ENCODE measurements at regions not wholly inside any gene's neighbourhood (a gene's known extent, or its start where the extent isn't known, plus 50 kb on each side); places are given as distances from the start of the nearest gene placed in this dataset.

GRCh38 chr10:124281666-124282065 is 137.1 kb downstream of the OAT start:
- no peak overlapping the region for H3K4me3 Mint-ChIP-seq
- Histone ChIP-seq H3K4me3 (no peak overlapping the region), H3K27me3 (no peaks in the 10 kb centered on the region), H3K36me3 (no peaks in the 10 kb centered on the region), H3K27ac (no peak overlapping the region), H3K4me1 (no peaks in the 10 kb centered on the region), H3K9ac (no peak overlapping the region), H2AFZ (replicated peaks) (no peak overlapping the region), H4K20me1 (ENCODE audit: low read depth) (no peaks in the 10 kb centered on the region), H3K4me2 (no peak overlapping the region), H3F3A (ENCODE audit: low read depth) (no peaks in the 10 kb centered on the region), H3K79me2 (ENCODE audit: low read depth) (no peaks in the 10 kb centered on the region), H3K9me3 (ENCODE audit: low read depth) (no peaks in the 10 kb centered on the region)
- no peaks in the 10 kb centered on the region for H3K4me1 Mint-ChIP-seq
- H3K27me3 Mint-ChIP-seq (ENCODE audit: insufficient read depth, low read depth): no peaks in the 10 kb centered on the region
- no peak for DNase-seq (ENCODE audit: low spot score)
- no peaks in the 10 kb centered on the region for H3K36me3 Mint-ChIP-seq
- no peak overlapping the region for H3K27ac Mint-ChIP-seq
- H3K9me3 Mint-ChIP-seq: peaks cover 3% of the 10 kb centered on the region
- no peak for TF ChIP-seq CTCF (IDR thresholded peaks at IDR 0.05)
- TF ChIP-seq EZH2phosphoT487 (IDR thresholded peaks at IDR 0.05): no peak
- no peak for TF ChIP-seq EZH2 (IDR thresholded peaks at IDR 0.05)

DNA sequence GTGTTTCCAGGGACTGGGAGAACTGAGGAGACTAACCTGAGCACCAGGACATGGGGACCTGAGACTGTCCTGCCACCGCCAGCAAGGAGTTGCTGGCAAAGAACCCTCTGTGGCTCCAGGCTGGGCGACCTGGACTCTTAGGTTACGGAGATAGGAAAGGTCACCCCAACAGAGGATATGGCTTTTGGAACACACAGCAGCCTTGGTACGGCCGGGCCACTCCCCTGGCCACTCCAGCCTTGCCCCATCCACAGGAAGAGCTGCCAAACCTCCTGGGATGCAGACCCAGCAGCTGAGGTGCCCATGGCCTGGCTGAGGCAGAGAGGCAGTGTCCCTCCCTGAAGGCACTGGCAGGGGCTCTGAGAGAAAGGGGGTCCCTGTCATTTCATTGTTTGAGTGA is 137.8 kb downstream of the OAT start:
- H3K4me1 Mint-ChIP-seq: no peaks in the 10 kb centered on the region
- Histone ChIP-seq H4K20me1 (ENCODE audit: low read depth) (no peaks in the 10 kb centered on the region), H3K27me3 (no peaks in the 10 kb centered on the region), H3K27ac (no peak overlapping the region), H3K9me3 (ENCODE audit: low read depth) (no peaks in the 10 kb centered on the region), H3K9ac (no peak overlapping the region), H3K36me3 (no peaks in the 10 kb centered on the region), H3K4me1 (no peaks in the 10 kb centered on the region), H3K4me2 (no peak overlapping the region), H3F3A (ENCODE audit: low read depth) (no peaks in the 10 kb centered on the region), H2AFZ (replicated peaks) (no peak overlapping the region), H3K79me2 (ENCODE audit: low read depth) (no peaks in the 10 kb centered on the region), H3K4me3 (no peak overlapping the region)
- H3K9me3 Mint-ChIP-seq: peaks cover 3% of the 10 kb centered on the region
- no peaks in the 10 kb centered on the region for H3K36me3 Mint-ChIP-seq
- no peak for DNase-seq (ENCODE audit: low spot score)
- H3K27ac Mint-ChIP-seq: no peak overlapping the region
- no peak for TF ChIP-seq EZH2phosphoT487 (IDR thresholded peaks at IDR 0.05)
- no peak for TF ChIP-seq EZH2 (IDR thresholded peaks at IDR 0.05)
- TF ChIP-seq CTCF (IDR thresholded peaks at IDR 0.05): no peak
- H3K27me3 Mint-ChIP-seq (ENCODE audit: insufficient read depth, low read depth): peaks cover 2% of the 10 kb centered on the region
- H3K4me3 Mint-ChIP-seq: no peak overlapping the region

DNA sequence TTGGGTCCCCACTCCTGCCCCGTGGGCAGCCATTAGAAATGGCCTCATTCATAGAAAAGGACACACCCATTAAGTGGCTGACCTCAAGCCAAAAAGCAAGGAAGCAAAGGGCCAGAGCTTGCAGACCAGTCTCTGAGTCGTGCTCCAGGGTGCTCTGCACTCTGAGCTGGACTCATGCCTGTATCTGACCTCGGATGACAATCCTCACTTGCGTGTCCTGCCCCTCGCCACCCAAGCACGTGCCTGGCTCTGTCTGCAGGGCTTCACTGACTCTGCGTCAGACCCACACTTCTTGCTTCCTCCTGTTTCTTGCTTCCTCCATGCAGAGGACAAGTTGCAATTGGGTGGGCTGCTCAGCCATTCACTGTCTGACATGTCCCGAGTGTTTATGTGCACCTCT is 138.8 kb downstream of the OAT start:
- no peak for DNase-seq (ENCODE audit: low spot score)
- peaks cover 3% of the 10 kb centered on the region for H3K9me3 Mint-ChIP-seq
- no peaks in the 10 kb centered on the region for H3K4me1 Mint-ChIP-seq
- H3K27ac Mint-ChIP-seq: no peak overlapping the region
- Histone ChIP-seq H3K4me1 (no peaks in the 10 kb centered on the region), H3K4me2 (no peak overlapping the region), H4K20me1 (ENCODE audit: low read depth) (no peaks in the 10 kb centered on the region), H3K9ac (no peak overlapping the region), H2AFZ (replicated peaks) (no peak overlapping the region), H3K27ac (no peak overlapping the region), H3K79me2 (ENCODE audit: low read depth) (no peaks in the 10 kb centered on the region), H3K9me3 (ENCODE audit: low read depth) (no peaks in the 10 kb centered on the region), H3K4me3 (no peak overlapping the region), H3K27me3 (no peaks in the 10 kb centered on the region), H3K36me3 (no peaks in the 10 kb centered on the region), H3F3A (ENCODE audit: low read depth) (no peaks in the 10 kb centered on the region)
- TF ChIP-seq CTCF (IDR thresholded peaks at IDR 0.05) (no peak), EZH2phosphoT487 (IDR thresholded peaks at IDR 0.05) (no peak)
- H3K27me3 Mint-ChIP-seq (ENCODE audit: insufficient read depth, low read depth): peaks cover 3% of the 10 kb centered on the region
- no peaks in the 10 kb centered on the region for H3K36me3 Mint-ChIP-seq
- H3K4me3 Mint-ChIP-seq: no peak overlapping the region

DNA sequence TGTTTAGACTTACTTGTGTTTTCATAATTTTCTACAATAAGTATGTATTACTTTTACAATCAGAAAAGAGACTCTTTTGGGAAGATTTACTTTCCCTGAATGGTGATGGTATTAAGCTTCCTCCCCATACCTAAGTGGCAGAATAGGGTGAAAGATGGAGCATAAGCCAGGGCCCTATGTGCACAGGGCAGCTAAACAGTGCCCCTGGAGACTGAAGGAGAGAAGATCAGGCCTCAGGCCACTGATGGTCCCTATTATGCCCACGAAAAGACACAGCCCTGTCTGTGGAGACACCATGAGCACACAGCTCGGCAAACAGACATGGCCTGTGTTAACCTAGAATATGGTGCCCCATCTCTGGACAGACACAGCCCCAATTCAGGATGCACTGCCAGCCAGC is 139.4 kb downstream of the OAT start:
- Mint-ChIP-seq H3K4me3 (no peak overlapping the region), H3K4me1 (no peaks in the 10 kb centered on the region), H3K36me3 (no peaks in the 10 kb centered on the region), H3K9me3 (peaks cover 3% of the 10 kb centered on the region), H3K27ac (no peak overlapping the region), H3K27me3 (ENCODE audit: insufficient read depth, low read depth) (peaks cover 4% of the 10 kb centered on the region)
- H3K36me3 ChIP-seq: no peaks in the 10 kb centered on the region
- H3K4me1 ChIP-seq: no peaks in the 10 kb centered on the region
- DNase-seq (ENCODE audit: low spot score): no peak
- no peaks in the 10 kb centered on the region for H3K9me3 ChIP-seq (ENCODE audit: low read depth)
- H3K9ac ChIP-seq: no peak overlapping the region
- no peak overlapping the region for H3K4me3 ChIP-seq
- H3K79me2 ChIP-seq (ENCODE audit: low read depth): no peaks in the 10 kb centered on the region
- no peak overlapping the region for H2AFZ ChIP-seq (replicated peaks)
- no peak overlapping the region for H3K27ac ChIP-seq
- H3K4me2 ChIP-seq: no peak overlapping the region
- no peaks in the 10 kb centered on the region for H3K27me3 ChIP-seq
- H3F3A ChIP-seq (ENCODE audit: low read depth): no peaks in the 10 kb centered on the region
- H4K20me1 ChIP-seq (ENCODE audit: low read depth): no peaks in the 10 kb centered on the region
- no peak for TF ChIP-seq CTCF (IDR thresholded peaks at IDR 0.05)
- no peak for TF ChIP-seq EZH2 (IDR thresholded peaks at IDR 0.05)
- no peak for TF ChIP-seq EZH2phosphoT487 (IDR thresholded peaks at IDR 0.05)
